ENCODE measurements at regions not wholly inside any gene's neighbourhood (a gene's known extent, or its start where the extent isn't known, plus 50 kb on each side); places are given as distances from the start of the nearest gene placed in this dataset.

DNA sequence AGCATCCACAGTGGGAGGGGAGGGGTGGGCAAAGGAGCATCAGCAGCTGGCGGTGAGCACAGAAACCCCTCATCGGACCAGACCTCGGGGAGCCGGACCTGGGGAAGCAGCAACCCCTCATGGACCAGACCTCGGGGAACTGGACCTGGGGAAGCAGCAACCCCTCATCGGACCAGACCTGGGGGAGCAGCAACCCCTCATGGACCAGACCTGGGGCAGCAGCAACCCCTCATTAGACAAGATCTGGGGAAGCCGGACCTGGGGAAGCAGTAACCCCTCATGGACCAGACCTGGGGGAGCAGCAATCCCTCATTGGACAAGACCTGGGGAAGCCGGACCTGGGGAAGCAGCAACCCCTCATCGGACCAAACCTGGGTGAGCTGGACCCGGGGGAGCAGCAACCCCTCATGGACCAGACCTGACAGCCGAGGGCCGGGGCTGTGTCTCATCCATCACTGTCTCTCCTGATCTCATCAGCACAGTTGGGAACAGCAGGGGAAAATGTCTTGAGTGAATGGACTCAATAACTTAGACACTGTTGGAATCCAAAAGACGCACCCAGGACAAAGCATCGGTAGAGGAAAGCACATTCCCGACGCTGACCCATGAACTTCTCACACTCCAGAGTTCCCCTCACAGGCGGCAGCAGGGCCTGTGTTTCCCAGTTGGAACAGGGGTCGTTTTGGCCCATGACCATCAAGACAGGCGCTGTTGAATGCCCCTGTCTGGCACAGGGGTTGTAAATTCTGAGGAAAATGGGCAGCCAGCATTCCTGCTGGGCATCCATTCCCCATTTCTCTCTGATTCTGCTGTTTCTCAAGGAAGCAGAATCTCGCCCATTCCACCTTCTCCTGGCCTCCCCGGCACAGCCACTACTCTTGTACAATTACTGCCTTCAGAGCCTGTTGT lies 1494.6 kb downstream of the TBC1D22A start:
- peaks cover 47% of the 10 kb centered on the region for H3K9me3 ChIP-seq (ENCODE audit: control insufficient read depth, insufficient read depth, low read length)
- H4K91ac ChIP-seq (ENCODE audit: insufficient read depth, low read depth, low read length), result no peak overlapping the region
- in situ Hi-C loops (cut with MboI; ENCODE audit: low sequenced_read_pairs) (no loop called here), dilution Hi-C loops (cut with HindIII; ENCODE audit: low sequenced_read_pairs, unreplicated experiment) (no loop called here), intact Hi-C loops (cut with micrococcal nuclease) (no loop called here)
- no peak overlapping the region for H2BK120ac ChIP-seq (ENCODE audit: low read depth, low read length)
- no peak for DNase-seq
- no peak overlapping the region for H4K8ac ChIP-seq (ENCODE audit: low read depth in 2 of 2, low read length in 2 of 2)
- no peak overlapping the region for H2BK15ac ChIP-seq (ENCODE audit: low read depth, low read length)
- no peak overlapping the region for H2AK9ac ChIP-seq (replicated peaks; ENCODE audit: low read depth, low read length, poor library complexity)
- ATAC-seq (ENCODE audit: low read depth), result no peak
- no peak overlapping the region for H3K4me3 ChIP-seq (ENCODE audit: insufficient read depth, low read depth, low read length)
- no peaks in the 10 kb centered on the region for H3K4me1 ChIP-seq (ENCODE audit: control insufficient read depth, insufficient read depth, low read length)
- ChIA-PET CTCF (no interaction called here), POLR2A (ENCODE audit: unreplicated experiment) (no interaction called here)
- H4K20me1 ChIP-seq (ENCODE audit: insufficient read depth, low read length), result no peaks in the 10 kb centered on the region
- no peak overlapping the region for H3K14ac ChIP-seq (replicated peaks; ENCODE audit: low read depth, low read length)
- no peaks in the 10 kb centered on the region for H3K79me1 ChIP-seq (ENCODE audit: low read depth in 1 of 2, low read length in 2 of 2)
- TF ChIP-seq MAZ (IDR thresholded peaks at IDR 0.05; ENCODE audit: borderline replicate concordance, low read depth, low read length) (no peak), MXI1 (IDR thresholded peaks at IDR 0.05; ENCODE audit: borderline replicate concordance, low read depth, low read length) (no peak), SMC3 (IDR thresholded peaks at IDR 0.05; ENCODE audit: low read depth, low read length) (no peak), FOS (IDR thresholded peaks at IDR 0.05; ENCODE audit: low read depth, low read length) (no peak), NFE2L2 (IDR thresholded peaks at IDR 0.05; ENCODE audit: low read depth, low read length) (no peak), RAD21 (IDR thresholded peaks at IDR 0.05; ENCODE audit: low read length) (no peak), MAFK (IDR thresholded peaks at IDR 0.05; ENCODE audit: low read depth, low read length) (no peak)
- no peak overlapping the region for H3K18ac ChIP-seq (ENCODE audit: low read depth, low read length)
- no peak overlapping the region for H3K23ac ChIP-seq (ENCODE audit: low read depth, low read length)
- no peak overlapping the region for H3K4ac ChIP-seq (ENCODE audit: low read depth, low read length)
- H3K56ac ChIP-seq (ENCODE audit: extremely low read depth, insufficient read depth, low read length), result no peak overlapping the region
- no peaks in the 10 kb centered on the region for H3K27me3 ChIP-seq (ENCODE audit: control insufficient read depth, insufficient read depth, low read length)
- no peak overlapping the region for H4K5ac ChIP-seq (ENCODE audit: low read depth, low read length)
- H3K9me1 ChIP-seq (ENCODE audit: insufficient read depth, low read length), result no peaks in the 10 kb centered on the region
- H3K36me3 ChIP-seq (ENCODE audit: control insufficient read depth, insufficient read depth, low read length), result no peaks in the 10 kb centered on the region
- no peak overlapping the region for H2AK5ac ChIP-seq (ENCODE audit: low read depth, low read length)
- H3K4me2 ChIP-seq (ENCODE audit: low read depth, low read length), result no peak overlapping the region
- H2BK5ac ChIP-seq (ENCODE audit: low read depth, low read length, poor library complexity, severe bottlenecking), result no peak overlapping the region
- H2AFZ ChIP-seq (replicated peaks; ENCODE audit: low read length, poor library complexity), result no peak overlapping the region
- WGBS, 2 experiments (ENCODE audit: extremely low coverage in 2 of 2, insufficient read length in 1 of 2), result no CpG with 5 or more reads among the region's 21 CpGs
- no TSS peak for BruUV-seq (replicated peaks)
- H2BK20ac ChIP-seq (ENCODE audit: low read depth, low read length), result no peak overlapping the region
- H3K9ac ChIP-seq (ENCODE audit: low read depth, low read length), result no peak overlapping the region
- no peak overlapping the region for H3K27ac ChIP-seq (ENCODE audit: insufficient read depth, low read length)

Data from IMR-90 (cell line).